SK-N-SH treated with all-trans-retinoic acid at 6 μM for 48 hours (cell line): ENCODE measurements at regions not wholly inside any gene's neighbourhood (a gene's known extent, or its start where the extent isn't known, plus 50 kb on each side); places are given as distances from the start of the nearest gene placed in this dataset.
A peak's percentile ranks its signal among the peaks of the same experiment; 100 is the strongest.

Source experiments
- ATAC-seq: fragments of 200-7000 bp; cut with Tn5 transposase; 3 replicates; pipeline ENCODE4 v1.9.1; 2020; ENCODE audit warnings: mild to moderate bottlenecking, moderate library complexity
- ARNTL ChIP-seq: fragments of 450-650 bp; formaldehyde crosslinking; IDR thresholded peaks from 2 replicates; pipeline ENCODE4 v1.5.0; 2020; ENCODE audit warnings: low read depth, mild to moderate bottlenecking, moderate library complexity, borderline replicate concordance
- BACH2 ChIP-seq: fragments of 250-450 bp; sonication (Bioruptor Pico); IDR thresholded peaks from 2 replicates; pipeline ENCODE4 v1.9.0; 2021; ENCODE audit warnings: mild to moderate bottlenecking, borderline replicate concordance
- CSDC2 ChIP-seq: fragments of 250-450 bp; sonication (Bioruptor Pico); IDR thresholded peaks from 2 replicates; pipeline ENCODE4 v1.5.0; 2020; ENCODE audit warnings: mild to moderate bottlenecking, moderate library complexity
- CSRNP3 ChIP-seq: fragments of 250-450 bp; sonication (Bioruptor Pico); IDR thresholded peaks from 2 replicates; pipeline ENCODE4 v1.5.1; 2021; ENCODE audit warnings: mild to moderate bottlenecking, moderate library complexity
- ESRRG ChIP-seq: fragments of 250-450 bp; sonication (Bioruptor Pico); IDR thresholded peaks from 2 replicates; pipeline ENCODE4 v1.6.1; 2021; ENCODE audit warnings: mild to moderate bottlenecking
- GLIS3 ChIP-seq: fragments of 250-450 bp; sonication (Bioruptor Pico); IDR thresholded peaks from 2 replicates; pipeline ENCODE4 v1.5.0; 2020; ENCODE audit warnings: mild to moderate bottlenecking, moderate library complexity
- ISL1 ChIP-seq: fragments of 250-450 bp; sonication (Bioruptor Pico); IDR thresholded peaks from 2 replicates; pipeline ENCODE4 v2.1.2; 2022; ENCODE audit warnings: mild to moderate bottlenecking, moderate library complexity
- OSR1 ChIP-seq: fragments of 250-450 bp; sonication (Bioruptor Pico); IDR thresholded peaks from 2 replicates; pipeline ENCODE4 v1.8.0; 2022; ENCODE audit warnings: moderate library complexity, mild to moderate bottlenecking, inconsistent platforms
- PATZ1 ChIP-seq: fragments of 250-450 bp; sonication (Bioruptor Pico); IDR thresholded peaks from 2 replicates; pipeline ENCODE4 v1.8.0; 2020; ENCODE audit warnings: mild to moderate bottlenecking, moderate library complexity, borderline replicate concordance
- RARB ChIP-seq: fragments of 250-450 bp; sonication (Bioruptor Pico); IDR thresholded peaks from 2 replicates; pipeline ENCODE4 v1.8.0; 2021; ENCODE audit warnings: mild to moderate bottlenecking, moderate library complexity
- SNAI2 ChIP-seq: fragments of 250-450 bp; sonication (Bioruptor Pico); IDR thresholded peaks from 2 replicates; pipeline ENCODE4 v1.5.0; 2020; ENCODE audit warnings: mild to moderate bottlenecking, moderate library complexity
- TCF4 ChIP-seq: fragments of 250-450 bp; sonication (Bioruptor Pico); IDR thresholded peaks from 2 replicates; pipeline ENCODE4 v1.8.0; 2021; ENCODE audit warnings: mild to moderate bottlenecking, moderate library complexity, borderline replicate concordance
- TOX ChIP-seq: fragments of 250-450 bp; sonication (Bioruptor Pico); IDR thresholded peaks from 2 replicates; pipeline ENCODE4 v1.8.0; 2021; ENCODE audit warnings: mild to moderate bottlenecking, moderate library complexity, borderline replicate concordance
- TSHZ2 ChIP-seq: fragments of 250-450 bp; sonication (Bioruptor Pico); IDR thresholded peaks from 2 replicates; pipeline ENCODE4 v1.5.0; 2020; ENCODE audit warnings: mild to moderate bottlenecking, moderate library complexity
- ZC3H10 ChIP-seq: fragments of 250-450 bp; sonication (Bioruptor Pico); IDR thresholded peaks from 2 replicates; pipeline ENCODE4 v1.5.1; 2021; ENCODE audit warnings: mild to moderate bottlenecking, moderate library complexity
- ZFP3 ChIP-seq: fragments of 250-450 bp; sonication (Bioruptor Pico); IDR thresholded peaks from 2 replicates; pipeline ENCODE4 v1.5.0; 2020; ENCODE audit warnings: mild to moderate bottlenecking, moderate library complexity
- ZFP30 ChIP-seq: fragments of 450-650 bp; formaldehyde crosslinking; IDR thresholded peaks from 2 replicates; pipeline ENCODE4 v1.5.0; 2022; ENCODE audit warnings: mild to moderate bottlenecking, moderate library complexity
- ZNF565 ChIP-seq: fragments of 450-650 bp; formaldehyde crosslinking; conservative IDR thresholded peaks from 2 replicates; pipeline ENCODE4 v1.5.0; 2020; ENCODE audit warnings: low read depth, mild to moderate bottlenecking, moderate library complexity
- ZNF70 ChIP-seq: fragments of 450-650 bp; formaldehyde crosslinking; IDR thresholded peaks from 2 replicates; pipeline ENCODE4 v1.5.0; 2020; ENCODE audit warnings: mild to moderate bottlenecking, moderate library complexity
- ZNF8 ChIP-seq: fragments of 450-650 bp; formaldehyde crosslinking; IDR thresholded peaks from 2 replicates; pipeline ENCODE4 v1.5.0; 2020; ENCODE audit warnings: mild to moderate bottlenecking, moderate library complexity
- TF ChIP-seq, protein P1 (sequence below): fragments of 250-450 bp; sonication (Bioruptor Pico); IDR thresholded peaks from 2 replicates; pipeline ENCODE4 v1.8.0; 2021; ENCODE audit warnings: low read depth, mild to moderate bottlenecking, moderate library complexity, borderline replicate concordance
- TF ChIP-seq, protein P2 (sequence below): fragments of 250-450 bp; sonication (Bioruptor Pico); IDR thresholded peaks from 2 replicates; pipeline ENCODE4 v1.5.1; 2020; ENCODE audit warnings: low read depth, mild to moderate bottlenecking, moderate library complexity

DNA sequence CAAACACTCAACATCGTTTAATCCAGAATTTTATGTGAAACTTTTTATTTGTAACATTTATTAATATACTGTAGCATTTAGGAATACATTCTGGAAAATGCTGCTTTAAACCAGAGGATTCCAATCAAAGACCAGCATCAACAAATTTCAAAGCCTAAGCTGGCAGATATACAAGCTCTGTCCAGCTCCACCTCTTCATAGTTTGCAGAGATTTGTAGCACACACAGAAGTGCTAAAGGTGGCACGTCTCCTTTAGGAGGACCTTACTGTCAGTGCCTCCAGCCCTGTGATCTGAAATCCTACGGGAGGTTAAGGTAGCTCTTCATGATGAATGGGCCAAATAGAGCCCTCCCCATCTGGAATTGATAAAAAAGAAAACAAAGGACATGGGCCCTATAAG is 329.7 kb upstream of the NECTIN3 start:
- ATAC-seq = no peak
- TF ChIP-seq TCF4 (CRISPR knock-in tag) (peak; percentile 56; the same call in 1 of the 2 replicates), ZFP30 (CRISPR knock-in tag) (no peak), ISL1 (no peak)
- TF ChIP-seq, all 23 proteins: peak for 1

GRCh38 chr3:110743202-110743601 is 328.4 kb upstream of the NECTIN3 start:
- TF ChIP-seq ZNF8 (no peak), BACH2 (CRISPR knock-in tag) (no peak), CSDC2 (CRISPR knock-in tag) (no peak), TOX (CRISPR knock-in tag) (no peak), ISL1 (no peak), ZFP3 (CRISPR knock-in tag) (no peak), OSR1 (no peak), ZC3H10 (CRISPR knock-in tag) (no peak), ZFP30 (CRISPR knock-in tag) (no peak), ZNF565 (no peak), SNAI2 (CRISPR knock-in tag) (no peak), TSHZ2 (CRISPR knock-in tag) (no peak), PATZ1 (no peak), ZNF70 (CRISPR knock-in tag) (no peak), CSRNP3 (CRISPR knock-in tag) (no peak), ESRRG (CRISPR knock-in tag) (no peak), TCF4 (CRISPR knock-in tag) (no peak)
- TF ChIP-seq, protein P1, sequence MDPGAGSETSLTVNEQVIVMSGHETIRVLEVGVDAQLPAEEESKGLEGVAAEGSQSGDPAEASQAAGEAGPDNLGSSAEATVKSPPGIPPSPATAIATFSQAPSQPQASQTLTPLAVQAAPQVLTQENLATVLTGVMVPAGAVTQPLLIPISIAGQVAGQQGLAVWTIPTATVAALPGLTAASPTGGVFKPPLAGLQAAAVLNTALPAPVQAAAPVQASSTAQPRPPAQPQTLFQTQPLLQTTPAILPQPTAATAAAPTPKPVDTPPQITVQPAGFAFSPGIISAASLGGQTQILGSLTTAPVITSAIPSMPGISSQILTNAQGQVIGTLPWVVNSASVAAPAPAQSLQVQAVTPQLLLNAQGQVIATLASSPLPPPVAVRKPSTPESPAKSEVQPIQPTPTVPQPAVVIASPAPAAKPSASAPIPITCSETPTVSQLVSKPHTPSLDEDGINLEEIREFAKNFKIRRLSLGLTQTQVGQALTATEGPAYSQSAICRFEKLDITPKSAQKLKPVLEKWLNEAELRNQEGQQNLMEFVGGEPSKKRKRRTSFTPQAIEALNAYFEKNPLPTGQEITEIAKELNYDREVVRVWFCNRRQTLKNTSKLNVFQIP (CRISPR knock-in tag) = no peak
- TF ChIP-seq, protein P2, sequence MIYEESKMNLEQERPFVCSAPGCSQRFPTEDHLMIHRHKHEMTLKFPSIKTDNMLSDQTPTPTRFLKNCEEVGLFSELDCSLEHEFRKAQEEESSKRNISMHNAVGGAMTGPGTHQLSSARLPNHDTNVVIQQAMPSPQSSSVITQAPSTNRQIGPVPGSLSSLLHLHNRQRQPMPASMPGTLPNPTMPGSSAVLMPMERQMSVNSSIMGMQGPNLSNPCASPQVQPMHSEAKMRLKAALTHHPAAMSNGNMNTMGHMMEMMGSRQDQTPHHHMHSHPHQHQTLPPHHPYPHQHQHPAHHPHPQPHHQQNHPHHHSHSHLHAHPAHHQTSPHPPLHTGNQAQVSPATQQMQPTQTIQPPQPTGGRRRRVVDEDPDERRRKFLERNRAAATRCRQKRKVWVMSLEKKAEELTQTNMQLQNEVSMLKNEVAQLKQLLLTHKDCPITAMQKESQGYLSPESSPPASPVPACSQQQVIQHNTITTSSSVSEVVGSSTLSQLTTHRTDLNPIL (CRISPR knock-in tag) = no peak
- TF ChIP-seq, all 23 proteins: peak for 0
- no peak for ATAC-seq

- no peak for ATAC-seq
- TF ChIP-seq TOX (CRISPR knock-in tag) = no peak
- TF ChIP-seq, protein P1 (CRISPR knock-in tag) = no peak
- no peak for TF ChIP-seq ISL1
- TF ChIP-seq PATZ1 = no peak
- no peak for TF ChIP-seq ZC3H10 (CRISPR knock-in tag)
- no peak for TF ChIP-seq RARB
- no peak for TF ChIP-seq GLIS3 (CRISPR knock-in tag)
- no peak for TF ChIP-seq CSDC2 (CRISPR knock-in tag)
- TF ChIP-seq TSHZ2 (CRISPR knock-in tag) = no peak
- TF ChIP-seq ARNTL (CRISPR knock-in tag) = no peak
- no peak for TF ChIP-seq ZNF8
Measured at GRCh38 chr3:110743984-110744383, 327.6 kb upstream of the NECTIN3 start.
